ENCODE measurements at regions not wholly inside any gene's neighbourhood (a gene's known extent, or its start where the extent isn't known, plus 50 kb on each side); places are given as distances from the start of the nearest gene placed in this dataset.
A peak's percentile ranks its signal among the peaks of the same experiment; 100 is the strongest.

DNA sequence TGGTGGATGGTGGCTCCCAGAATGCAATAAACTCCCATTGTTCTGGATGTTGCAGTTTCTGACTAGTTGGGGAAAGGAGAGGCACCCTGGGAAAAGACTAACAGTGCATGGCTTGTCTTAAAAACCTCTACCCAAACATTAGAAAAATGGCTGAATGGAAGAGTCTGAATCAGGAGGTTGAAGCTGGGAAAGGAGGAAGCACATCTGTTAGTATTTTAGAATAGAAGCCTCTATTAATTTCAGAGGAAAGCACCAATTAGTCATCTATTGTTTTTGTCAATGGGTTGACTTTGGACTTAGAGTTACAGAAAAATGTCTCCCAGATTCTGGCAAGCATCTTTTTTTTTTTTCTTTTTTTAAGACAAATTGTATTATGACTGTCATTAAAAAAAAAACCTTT is 56.1 kb upstream of the ELMO1 start:
- H3K4me1 ChIP-seq (ENCODE audit: control insufficient read depth in 5 of 5, insufficient read depth in 5 of 5, low read length in 5 of 5) = peaks cover 1 to 28% (median 10%) of the 10 kb centered on the region in 5 donors
- ATAC-seq (ENCODE audit: insufficient read depth, low FRiP score) = no peak
- no peaks in the 10 kb centered on the region for H3K9me3 ChIP-seq (ENCODE audit: control insufficient read depth in 4 of 4, insufficient read depth in 3 of 4, low read length in 3 of 4)
- H3K27ac ChIP-seq (ENCODE audit: low read depth in 1 of 2, low read length in 1 of 2) = no peak overlapping the region
- H3K27me3 ChIP-seq (ENCODE audit: control insufficient read depth in 3 of 3, insufficient read depth in 3 of 3, low read length in 2 of 3) = no peaks in the 10 kb centered on the region
- H3K9ac ChIP-seq (ENCODE audit: insufficient read depth in 1 of 2, low read length in 2 of 2) = no peak overlapping the region
- no peak for DNase-seq
- TF ChIP-seq, protein P1, sequence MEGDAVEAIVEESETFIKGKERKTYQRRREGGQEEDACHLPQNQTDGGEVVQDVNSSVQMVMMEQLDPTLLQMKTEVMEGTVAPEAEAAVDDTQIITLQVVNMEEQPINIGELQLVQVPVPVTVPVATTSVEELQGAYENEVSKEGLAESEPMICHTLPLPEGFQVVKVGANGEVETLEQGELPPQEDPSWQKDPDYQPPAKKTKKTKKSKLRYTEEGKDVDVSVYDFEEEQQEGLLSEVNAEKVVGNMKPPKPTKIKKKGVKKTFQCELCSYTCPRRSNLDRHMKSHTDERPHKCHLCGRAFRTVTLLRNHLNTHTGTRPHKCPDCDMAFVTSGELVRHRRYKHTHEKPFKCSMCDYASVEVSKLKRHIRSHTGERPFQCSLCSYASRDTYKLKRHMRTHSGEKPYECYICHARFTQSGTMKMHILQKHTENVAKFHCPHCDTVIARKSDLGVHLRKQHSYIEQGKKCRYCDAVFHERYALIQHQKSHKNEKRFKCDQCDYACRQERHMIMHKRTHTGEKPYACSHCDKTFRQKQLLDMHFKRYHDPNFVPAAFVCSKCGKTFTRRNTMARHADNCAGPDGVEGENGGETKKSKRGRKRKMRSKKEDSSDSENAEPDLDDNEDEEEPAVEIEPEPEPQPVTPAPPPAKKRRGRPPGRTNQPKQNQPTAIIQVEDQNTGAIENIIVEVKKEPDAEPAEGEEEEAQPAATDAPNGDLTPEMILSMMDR (IDR thresholded peaks at IDR 0.05; ENCODE audit: control extremely low read depth, extremely low read depth) = no peak
- no peaks in the 10 kb centered on the region for H3K36me3 ChIP-seq (ENCODE audit: control insufficient read depth in 4 of 4, insufficient read depth in 4 of 4, low read length in 4 of 4)
- no peak overlapping the region for H3K4me3 ChIP-seq

DNA sequence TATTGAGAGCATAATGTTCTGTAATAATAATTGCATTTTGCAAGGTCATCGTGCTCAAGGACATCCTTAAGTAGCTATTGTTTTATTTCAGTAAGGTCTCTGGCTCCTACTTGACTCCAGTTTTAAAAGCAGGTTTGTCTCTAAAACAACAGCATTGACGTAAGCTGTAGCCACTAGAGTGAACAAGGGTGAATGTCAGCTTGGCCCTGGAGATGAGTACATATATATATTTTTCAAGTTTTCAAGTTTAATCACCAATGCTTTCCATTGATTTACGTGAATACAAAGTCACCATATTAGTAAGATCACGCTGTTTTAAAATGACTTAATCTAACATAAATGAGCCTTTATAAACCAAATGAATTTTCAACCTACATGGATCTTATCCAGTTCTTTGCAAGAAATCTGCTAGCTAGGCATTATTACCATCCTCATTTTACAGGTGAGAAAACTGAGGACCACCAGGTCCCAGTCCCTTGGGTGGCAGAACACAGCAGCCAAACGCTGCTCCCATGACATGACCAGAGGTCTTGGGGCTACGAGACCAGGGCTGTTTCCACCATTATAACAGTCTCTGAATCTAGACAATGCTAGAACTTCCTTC is 57.2 kb upstream of the ELMO1 start:
- Histone ChIP-seq H3K9ac (ENCODE audit: insufficient read depth in 1 of 2, low read length in 2 of 2) (no peak overlapping the region), H3K4me1 (ENCODE audit: control insufficient read depth in 5 of 5, insufficient read depth in 5 of 5, low read length in 5 of 5) (peaks cover 1 to 28% (median 10%) of the 10 kb centered on the region in 5 donors), H3K27me3 (ENCODE audit: control insufficient read depth in 3 of 3, insufficient read depth in 3 of 3, low read length in 2 of 3) (no peaks in the 10 kb centered on the region), H3K27ac (ENCODE audit: low read depth in 1 of 2, low read length in 1 of 2) (no peak overlapping the region), H3K4me3 (no peak overlapping the region), H3K36me3 (ENCODE audit: control insufficient read depth in 4 of 4, insufficient read depth in 4 of 4, low read length in 4 of 4) (no peaks in the 10 kb centered on the region), H3K9me3 (ENCODE audit: control insufficient read depth in 4 of 4, insufficient read depth in 3 of 4, low read length in 3 of 4) (no peaks in the 10 kb centered on the region)
- 81 to 85% methylated on average over 6 of the region's 6 CpGs for WGBS, 2 donors
- DNase-seq = no peak
- TF ChIP-seq, protein P1 (IDR thresholded peaks at IDR 0.05; ENCODE audit: control extremely low read depth, extremely low read depth) = no peak
- ATAC-seq (ENCODE audit: insufficient read depth, low FRiP score) = no peak

GRCh38 chr7:37508118-37508517 is 59.5 kb upstream of the ELMO1 start:
- TF ChIP-seq, protein P1 (IDR thresholded peaks at IDR 0.05; ENCODE audit: control extremely low read depth, extremely low read depth) = no peak
- H3K4me1 ChIP-seq (ENCODE audit: control insufficient read depth in 5 of 5, insufficient read depth in 5 of 5, low read length in 5 of 5) = peaks cover 1 to 28% (median 10%) of the 10 kb centered on the region in 5 donors
- H3K9me3 ChIP-seq (ENCODE audit: control insufficient read depth in 4 of 4, insufficient read depth in 3 of 4, low read length in 3 of 4) = no peaks in the 10 kb centered on the region
- DNase-seq (peak; percentile 57 to 88 (median 82)), ATAC-seq (ENCODE audit: insufficient read depth, low FRiP score) (no peak)
- no peak overlapping the region for H3K9ac ChIP-seq (ENCODE audit: insufficient read depth in 1 of 2, low read length in 2 of 2)
- 60 to 78% methylated on average over 3 of the region's 3 CpGs for whole genome bisulfite sequencing, 2 donors
- no peak overlapping the region for H3K27ac ChIP-seq (ENCODE audit: low read depth in 1 of 2, low read length in 1 of 2)
- no peaks in the 10 kb centered on the region for H3K36me3 ChIP-seq (ENCODE audit: control insufficient read depth in 4 of 4, insufficient read depth in 4 of 4, low read length in 4 of 4)
- no peaks in the 10 kb centered on the region for H3K27me3 ChIP-seq (ENCODE audit: control insufficient read depth in 3 of 3, insufficient read depth in 3 of 3, low read length in 2 of 3)
- H3K4me3 ChIP-seq = no peak overlapping the region
